Smooth muscle cell (in vitro differentiated cells): ENCODE measurements at regions not wholly inside any gene's neighbourhood (a gene's known extent, or its start where the extent isn't known, plus 50 kb on each side); places are given as distances from the start of the nearest gene placed in this dataset.

ENCODE experiments used
- DNase-seq: peaks from one replicate; lab custom pipeline; 2025; ENCODE audit not compliant: unreplicated experiment; lab: John Stamatoyannopoulos, UW
- H2AFZ ChIP-seq: fragments of 200-600 bp; sonication (generic); 2 replicates; pipeline ENCODE4 v1.6.0; 2016; ENCODE audit warnings: antibody characterized with exemption, low read depth, mild to moderate bottlenecking
- H3F3A ChIP-seq: fragments of 200-600 bp; sonication (generic); 2 replicates; pipeline ENCODE4 v1.6.0; 2017; ENCODE audit warnings: antibody characterized with exemption, low read depth
- H3K27ac ChIP-seq: fragments of 200-600 bp; sonication (generic); 2 replicates; pipeline ENCODE4 v1.5.1; 2016; ENCODE audit warnings: low read depth, mild to moderate bottlenecking
- H3K27me3 ChIP-seq: fragments of 200-600 bp; sonication (generic); 2 replicates; pipeline ENCODE4 v1.6.1; 2016; ENCODE audit warnings: low read depth, mild to moderate bottlenecking
- H3K36me3 ChIP-seq: fragments of 200-600 bp; sonication (generic); 2 replicates; pipeline ENCODE4 v1.5.1; 2016; ENCODE audit warnings: low read depth
- H3K4me1 ChIP-seq: fragments of 200-600 bp; sonication (generic); 2 replicates; pipeline ENCODE4 v1.5.1; 2016; ENCODE audit warnings: low read depth
- H3K4me2 ChIP-seq: fragments of 200-600 bp; sonication (generic); 2 replicates; pipeline ENCODE4 v1.6.0; 2016; ENCODE audit warnings: mild to moderate bottlenecking
- H3K4me3 ChIP-seq: fragments of 200-600 bp; sonication (generic); 2 replicates; pipeline ENCODE4 v1.5.1; 2016; ENCODE audit warnings: mild to moderate bottlenecking
- H3K79me2 ChIP-seq: fragments of 200-600 bp; sonication (generic); 2 replicates; pipeline ENCODE4 v1.6.0; 2016; ENCODE audit warnings: low read depth, mild to moderate bottlenecking
- H3K9ac ChIP-seq: fragments of 200-600 bp; sonication (generic); 2 replicates; pipeline ENCODE4 v1.6.0; 2016; ENCODE audit warnings: low read depth
- H3K9me3 ChIP-seq: fragments of 200-600 bp; sonication (generic); replicated peaks from 2 replicates; pipeline ENCODE4 v1.5.1; 2016; ENCODE audit warnings: low read depth
- H4K20me1 ChIP-seq: fragments of 200-600 bp; sonication (generic); 2 replicates; pipeline ENCODE4 v1.6.0; 2016; ENCODE audit warnings: low read depth
- CTCF ChIP-seq: fragments of 200-600 bp; sonication (generic); IDR thresholded peaks from 2 replicates; pipeline ENCODE4 v1.5.1; 2017; ENCODE audit warnings: borderline replicate concordance, mild to moderate bottlenecking, antibody characterized with exemption; ENCODE audit not compliant: insufficient read depth, poor library complexity, severe bottlenecking
- WGBS: methylation state at CpG from one replicate; pipeline ENCODE4 v1.1.7; 2016; ENCODE audit warnings: low lambda C conversion rate; 5-methylcytosine and 5-hydroxymethylcytosine counted together

- Histone ChIP-seq H3K9ac (peak overlapping the region; percentile 15), H2AFZ (no peak overlapping the region), H3K27me3 (no peaks in the 10 kb centered on the region), H3K4me1 (peaks cover 40% of the 10 kb centered on the region), H3K4me2 (peak overlapping the region; percentile 62), H3K4me3 (no peak overlapping the region), H4K20me1 (no peaks in the 10 kb centered on the region), H3K36me3 (no peaks in the 10 kb centered on the region), H3F3A (peaks cover 59% of the 10 kb centered on the region), H3K79me2 (no peaks in the 10 kb centered on the region), H3K27ac (peak overlapping the region; percentile 73), H3K9me3 (no peaks in the 10 kb centered on the region)
- no peak for TF ChIP-seq CTCF
- 39% methylated on average over 3 of the region's 3 CpGs for WGBS
- DNase-seq, result no peak
Measured at GRCh38 chr9:115211413-115212124, 93.6 kb upstream of the TNC start.

GRCh38 chr9:115212125-115212605 lies 94.2 kb upstream of the TNC start:
- H3K36me3 ChIP-seq, result no peaks in the 10 kb centered on the region
- TF ChIP-seq CTCF, result no peak
- H3K9me3 ChIP-seq, result no peaks in the 10 kb centered on the region
- DNase-seq, result no peak
- H2AFZ ChIP-seq, result no peak overlapping the region
- peaks cover 34% of the 10 kb centered on the region for H3K4me1 ChIP-seq
- peak overlapping the region; percentile 73 for H3K27ac ChIP-seq
- H3K4me2 ChIP-seq, result peak overlapping the region; percentile 62
- no peak overlapping the region for H3K4me3 ChIP-seq
- H4K20me1 ChIP-seq, result no peaks in the 10 kb centered on the region
- peak overlapping the region; percentile 9 for H3K9ac ChIP-seq
- peaks cover 56% of the 10 kb centered on the region for H3F3A ChIP-seq
- H3K27me3 ChIP-seq, result no peaks in the 10 kb centered on the region
- H3K79me2 ChIP-seq, result no peaks in the 10 kb centered on the region

DNA sequence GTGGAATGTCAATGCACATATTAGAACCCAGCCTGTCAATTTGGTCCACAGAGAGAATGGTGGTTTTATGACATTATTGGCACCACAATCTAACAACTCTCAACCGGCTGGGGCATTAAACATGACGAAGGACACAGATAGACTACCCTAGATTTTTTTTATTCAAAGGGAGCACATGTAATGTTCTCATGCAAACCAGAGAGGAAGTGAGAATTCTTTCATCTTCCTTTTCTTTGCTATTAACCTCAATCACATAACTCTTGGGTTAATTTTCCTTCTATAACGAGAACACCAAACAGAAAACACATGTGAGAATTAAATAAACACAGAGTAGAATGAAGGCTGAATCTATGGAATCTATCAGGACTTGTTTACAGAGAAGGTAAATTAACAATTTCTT lies 94.9 kb upstream of the TNC start:
- Histone ChIP-seq H3K36me3 (no peaks in the 10 kb centered on the region), H3K9ac (peak overlapping the region; percentile 9), H3K79me2 (no peaks in the 10 kb centered on the region), H3K4me3 (no peak overlapping the region), H3K4me2 (peak overlapping the region; percentile 62), H3K27ac (peak overlapping the region; percentile 73), H3K4me1 (peaks cover 27% of the 10 kb centered on the region), H2AFZ (no peak overlapping the region), H3K9me3 (no peaks in the 10 kb centered on the region), H3K27me3 (no peaks in the 10 kb centered on the region), H4K20me1 (no peaks in the 10 kb centered on the region), H3F3A (peaks cover 49% of the 10 kb centered on the region)
- no peak for DNase-seq
- TF ChIP-seq CTCF, result no peak
- WGBS, result 59% methylated on average over 3 of the region's 3 CpGs

DNA sequence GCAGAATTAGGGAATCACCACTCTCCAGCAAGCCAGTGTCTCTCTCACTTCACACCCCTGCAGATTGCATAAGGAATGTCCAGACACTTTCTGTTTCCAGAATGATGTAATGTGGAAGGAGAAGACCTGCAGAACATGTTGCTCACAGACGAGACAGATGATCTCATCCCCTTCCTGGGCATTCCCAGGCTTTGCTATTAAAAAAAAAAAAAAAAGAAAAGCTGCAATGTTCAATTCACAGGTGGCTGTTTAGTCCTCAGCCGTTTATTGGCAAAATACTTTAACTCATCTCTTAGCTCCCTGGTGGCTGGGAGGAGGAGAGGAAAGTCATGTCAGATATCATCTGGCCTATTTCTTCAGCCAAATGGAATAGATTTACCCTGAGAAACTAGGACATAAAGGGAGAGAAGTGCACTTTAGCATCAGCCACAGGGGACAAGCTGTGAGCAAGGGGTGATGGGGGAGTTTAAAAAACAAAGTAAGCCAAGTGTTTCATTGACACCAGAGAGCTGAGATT lies 95.9 kb upstream of the TNC start:
- Histone ChIP-seq H3F3A (peaks cover 40% of the 10 kb centered on the region), H3K27me3 (no peaks in the 10 kb centered on the region), H4K20me1 (no peaks in the 10 kb centered on the region), H3K9me3 (no peaks in the 10 kb centered on the region), H3K27ac (peak overlapping the region; percentile 73), H3K4me3 (no peak overlapping the region), H3K36me3 (no peaks in the 10 kb centered on the region), H3K4me2 (peak overlapping the region; percentile 36), H3K4me1 (peaks cover 17% of the 10 kb centered on the region), H3K9ac (no peak overlapping the region), H3K79me2 (no peaks in the 10 kb centered on the region), H2AFZ (no peak overlapping the region)
- no peak for TF ChIP-seq CTCF
- 2% methylated on average over 2 of the region's 2 CpGs for WGBS
- no peak for DNase-seq
